Islet precursor cell (in vitro differentiated cells): ENCODE measurements at regions not wholly inside any gene's neighbourhood (a gene's known extent, or its start where the extent isn't known, plus 50 kb on each side); places are given as distances from the start of the nearest gene placed in this dataset.

Experiments used
- DNase-seq: peaks from one replicate; pipeline ENCODE4 v3.0.0-alpha.2; 2018

DNA sequence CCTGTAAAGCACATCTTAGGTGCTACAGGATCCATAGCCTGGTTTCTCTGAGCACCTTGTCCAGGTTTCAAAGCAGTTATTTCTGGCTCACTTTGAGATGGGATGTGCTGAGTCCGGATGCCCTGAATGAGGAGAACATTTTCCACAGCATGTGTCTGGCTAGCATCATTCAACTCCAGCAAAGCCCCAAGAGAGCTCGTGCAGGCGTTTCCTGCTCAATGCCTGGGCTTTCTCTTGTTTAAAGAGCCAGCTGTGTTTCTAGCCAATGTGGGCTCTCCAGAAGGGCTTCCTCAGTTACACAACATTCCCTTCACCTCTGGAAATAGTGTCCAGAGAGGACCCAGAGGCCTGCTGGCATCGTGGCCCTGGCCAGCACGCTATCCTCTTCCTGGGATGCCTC, 411.7 kb downstream of the DMAC1 start:
- no peak for DNase-seq

DNA sequence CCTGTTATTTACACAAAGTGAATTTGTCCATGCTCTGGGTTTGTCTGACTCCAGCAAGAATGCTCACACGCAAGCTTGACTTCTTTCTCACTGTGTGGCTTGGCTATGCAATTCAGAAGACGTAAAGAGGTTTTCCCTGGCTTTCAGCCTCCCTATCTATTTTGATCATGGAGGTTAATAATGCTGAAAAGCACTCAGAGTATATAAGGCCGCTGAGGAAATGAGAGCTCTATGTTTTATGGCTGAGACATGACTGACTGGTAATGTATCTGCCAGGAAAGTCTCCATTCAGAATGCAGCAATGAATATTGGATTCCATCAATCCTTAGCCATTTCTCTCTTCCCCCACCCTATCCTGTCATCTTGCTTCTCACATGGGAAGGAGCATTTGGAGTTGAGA, 417.3 kb downstream of the DMAC1 start:
- DNase-seq, result no peak

DNA sequence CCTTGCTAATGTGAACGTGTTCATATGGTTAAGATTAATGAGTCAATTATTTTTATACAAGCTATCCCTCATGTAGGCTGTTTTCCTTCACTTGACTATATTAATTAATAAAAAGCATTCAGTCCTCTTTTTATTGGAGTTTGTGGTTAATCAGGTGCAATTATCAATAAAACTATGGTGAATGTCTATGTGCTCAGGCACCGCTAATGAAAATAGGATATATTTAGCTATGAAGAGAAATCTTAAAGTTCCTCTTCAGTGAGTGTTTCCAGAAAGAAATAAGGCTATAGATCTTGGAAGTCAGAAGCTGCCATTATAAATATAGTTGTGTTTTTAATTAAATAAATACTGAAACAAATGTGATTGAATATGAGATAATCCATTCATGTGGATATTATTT, 422.1 kb downstream of the DMAC1 start:
- no peak for DNase-seq

DNA sequence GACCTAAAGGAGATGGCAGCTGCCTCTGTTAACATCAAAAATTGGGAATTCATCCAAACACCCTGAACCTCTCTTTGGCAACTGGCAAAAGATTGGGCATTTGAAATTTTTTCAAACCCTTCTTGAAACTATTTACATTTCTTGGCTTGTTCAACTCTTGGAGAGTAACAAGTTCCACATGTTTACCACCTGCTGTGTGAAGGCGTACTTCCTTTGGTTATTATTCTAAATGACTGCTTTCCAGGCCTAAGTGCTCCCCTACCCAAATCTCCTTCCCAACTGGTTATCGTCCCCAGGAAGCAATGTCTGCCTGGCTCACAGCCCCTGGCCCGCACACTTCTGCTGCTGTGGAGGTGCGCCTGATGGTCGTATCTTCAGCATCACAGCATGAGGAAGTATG, 422.7 kb downstream of the DMAC1 start:
- DNase-seq, result no peak

DNA sequence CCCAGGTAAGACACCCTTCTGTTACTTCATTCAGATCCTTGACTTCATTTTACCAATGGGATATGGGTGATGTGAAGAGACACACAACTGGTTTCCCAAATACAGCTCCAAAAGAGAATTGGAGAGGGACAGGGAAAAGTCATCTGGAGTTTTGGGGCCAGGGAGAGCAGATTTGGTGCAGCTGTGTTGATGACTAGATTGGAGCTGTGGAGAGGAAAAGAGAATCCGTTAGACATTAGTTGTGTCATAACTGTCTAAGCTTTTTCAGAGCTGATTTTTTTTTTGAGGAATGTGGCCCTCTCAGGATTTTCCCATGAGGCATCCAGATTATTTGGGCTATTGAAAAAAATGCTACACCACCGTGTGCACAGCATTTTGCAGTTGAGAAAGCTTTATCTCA, 423.4 kb downstream of the DMAC1 start:
- no peak for DNase-seq

DNA sequence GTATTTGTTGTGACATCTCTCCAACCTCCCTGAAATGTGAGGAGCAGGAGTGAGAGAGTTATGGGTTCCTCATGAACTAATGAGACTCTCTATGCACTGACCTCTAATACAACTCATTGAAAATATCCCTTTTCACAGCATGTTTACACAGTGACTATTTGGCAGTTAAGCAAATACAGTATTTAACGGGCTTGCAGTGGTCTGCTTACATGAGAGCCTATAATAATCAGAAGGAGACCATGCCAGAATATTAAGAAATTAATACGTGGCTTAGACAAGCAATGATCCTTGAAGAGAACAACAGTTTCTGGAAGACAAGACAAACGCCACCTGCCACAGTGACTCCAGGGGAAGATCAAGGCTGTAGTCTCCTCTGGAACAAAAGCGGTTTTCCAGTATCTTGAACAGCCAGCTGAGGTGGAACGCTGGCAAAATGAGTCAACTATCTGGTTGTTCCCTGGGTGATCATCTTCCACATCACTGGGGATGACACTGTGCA, 424.5 kb downstream of the DMAC1 start:
- no peak for DNase-seq

DNA sequence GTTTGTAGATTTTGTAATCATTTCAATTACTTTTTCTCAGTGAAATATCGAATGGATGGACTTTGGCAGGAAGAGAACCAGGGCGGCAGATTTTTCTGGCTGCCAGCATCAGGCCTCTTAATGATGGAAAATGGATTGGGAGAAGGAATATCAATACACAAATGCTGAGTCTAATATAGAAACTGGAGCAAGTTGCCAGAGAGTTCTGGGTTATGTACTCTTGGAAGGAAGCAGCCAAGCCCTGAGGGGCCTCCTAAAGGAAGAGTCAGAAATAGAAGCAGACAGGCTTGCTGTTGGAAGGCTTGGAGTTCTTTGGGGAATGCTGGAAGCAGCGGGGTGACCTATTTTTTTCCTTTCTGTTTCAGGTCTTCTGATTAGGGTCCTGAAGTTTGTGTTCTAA, 428.6 kb downstream of the DMAC1 start:
- DNase-seq, result no peak

DNA sequence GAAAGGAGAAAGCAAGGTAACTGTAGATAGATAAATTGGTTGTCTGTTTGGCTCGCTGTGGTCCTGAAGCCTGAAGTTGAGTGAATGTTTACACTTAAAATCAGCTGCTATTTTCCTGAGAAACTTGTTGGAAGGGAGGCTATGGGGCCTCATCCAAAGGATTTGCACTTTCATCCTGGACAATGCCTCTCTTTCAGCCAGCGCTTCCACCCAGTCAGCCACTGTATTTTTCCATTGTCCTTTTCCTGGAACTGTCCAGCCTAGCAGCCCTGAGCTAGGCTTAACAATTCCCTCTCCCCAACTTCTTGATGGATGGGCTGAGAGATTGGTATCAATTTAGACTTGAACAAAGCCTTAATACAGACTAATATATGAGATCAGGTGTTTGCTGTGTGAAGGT, 429.2 kb downstream of the DMAC1 start:
- no peak for DNase-seq

DNA sequence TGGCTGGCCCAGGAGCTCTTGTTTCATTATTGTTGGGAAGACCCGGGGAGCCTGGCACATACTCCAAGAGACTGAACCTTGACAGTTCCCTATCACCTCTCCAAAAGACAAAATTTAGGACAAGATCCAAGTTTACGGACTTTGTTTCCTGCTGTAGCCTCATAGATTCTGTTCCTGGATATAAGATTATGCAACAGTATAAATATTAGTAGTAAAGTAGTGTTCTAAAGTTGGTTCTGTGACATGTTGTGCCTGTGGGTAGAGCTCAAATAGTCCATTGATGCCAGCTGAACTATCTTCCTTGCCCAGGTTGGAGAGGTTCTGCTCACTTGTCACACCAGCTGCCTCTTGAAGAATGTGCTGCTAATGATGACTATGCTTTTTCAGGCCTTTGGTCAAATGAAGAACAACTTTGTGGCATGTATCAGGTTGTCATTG, 430.2 kb downstream of the DMAC1 start:
- DNase-seq, result no peak

DNA sequence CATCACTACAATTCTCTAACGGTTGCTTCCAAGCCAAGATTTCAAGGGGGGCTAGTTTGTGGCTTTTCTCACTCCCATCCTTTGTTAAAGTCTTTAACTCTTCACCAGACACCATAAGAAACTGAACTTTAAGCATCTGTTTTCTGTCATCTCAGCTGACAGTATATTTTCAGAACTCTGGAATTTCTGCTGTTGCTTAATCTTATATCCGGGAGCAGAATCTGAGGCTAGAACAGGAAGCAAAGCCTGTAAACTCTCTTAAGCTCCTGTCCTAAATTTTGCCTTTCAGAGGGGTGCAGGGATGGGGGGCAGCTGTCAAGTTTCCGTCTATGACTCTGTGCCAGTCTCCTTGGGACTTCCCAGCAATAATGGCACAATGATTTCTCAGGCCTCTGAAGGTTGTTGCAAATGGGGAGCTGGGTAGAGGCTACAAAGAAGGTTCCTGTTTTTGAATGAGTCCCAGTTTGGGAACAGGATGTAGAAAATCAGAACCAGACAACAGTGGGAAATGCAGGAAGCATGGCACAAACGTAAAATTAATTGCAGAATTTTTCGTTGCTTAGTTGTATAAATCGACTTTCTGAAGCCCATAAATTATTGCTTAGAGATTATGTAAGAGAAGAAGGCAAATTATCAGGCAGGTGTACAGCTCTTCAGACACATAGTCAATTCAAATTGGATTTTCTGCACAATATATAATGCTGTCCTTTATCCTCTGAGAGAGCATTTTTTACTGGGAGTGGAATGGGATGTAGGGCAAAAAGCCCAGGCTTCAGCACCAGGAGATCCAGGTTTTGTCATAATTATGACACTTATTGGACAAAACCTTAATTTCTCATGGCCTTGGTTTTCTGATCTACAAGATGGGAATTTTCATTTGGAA, 430.9 kb downstream of the DMAC1 start:
- no peak for DNase-seq

DNA sequence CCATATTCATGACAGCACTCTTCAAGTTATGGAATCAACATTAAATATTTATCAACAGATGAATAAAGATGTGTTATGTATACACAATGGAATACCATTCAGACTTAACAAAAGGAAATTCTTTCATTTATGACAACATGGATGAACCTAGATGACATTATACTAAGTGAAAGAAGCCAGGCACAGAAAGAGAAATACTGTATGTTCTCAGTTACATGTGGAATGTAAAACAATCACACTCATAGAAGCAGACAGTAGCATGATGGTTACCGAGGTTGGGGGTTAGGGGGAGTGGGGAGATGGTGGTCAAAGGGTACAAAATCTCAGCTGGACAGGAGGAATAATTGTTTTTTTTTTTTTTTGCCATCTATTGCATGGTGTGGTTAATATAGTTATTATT, 431.9 kb downstream of the DMAC1 start:
- DNase-seq, result no peak

DNA sequence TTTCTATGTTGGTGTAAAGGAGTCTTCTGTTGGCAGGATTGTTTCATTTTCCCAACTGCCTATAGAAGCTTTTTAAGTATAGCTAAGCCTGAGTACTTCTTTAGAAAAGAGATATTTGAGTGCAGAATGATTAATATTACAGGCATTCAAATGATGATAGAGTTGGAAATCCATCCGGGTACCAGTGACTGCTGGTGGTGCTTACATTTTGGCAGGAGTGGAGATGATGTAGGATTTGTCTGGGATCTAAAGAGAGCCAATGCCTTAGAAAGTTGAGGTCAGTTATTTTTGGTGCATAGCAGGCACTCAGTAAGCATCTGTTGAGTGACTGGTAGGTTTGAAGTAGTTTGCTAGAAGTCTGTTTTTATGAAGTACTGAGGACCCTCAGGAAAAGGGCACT, 433.5 kb downstream of the DMAC1 start:
- DNase-seq, result no peak

DNA sequence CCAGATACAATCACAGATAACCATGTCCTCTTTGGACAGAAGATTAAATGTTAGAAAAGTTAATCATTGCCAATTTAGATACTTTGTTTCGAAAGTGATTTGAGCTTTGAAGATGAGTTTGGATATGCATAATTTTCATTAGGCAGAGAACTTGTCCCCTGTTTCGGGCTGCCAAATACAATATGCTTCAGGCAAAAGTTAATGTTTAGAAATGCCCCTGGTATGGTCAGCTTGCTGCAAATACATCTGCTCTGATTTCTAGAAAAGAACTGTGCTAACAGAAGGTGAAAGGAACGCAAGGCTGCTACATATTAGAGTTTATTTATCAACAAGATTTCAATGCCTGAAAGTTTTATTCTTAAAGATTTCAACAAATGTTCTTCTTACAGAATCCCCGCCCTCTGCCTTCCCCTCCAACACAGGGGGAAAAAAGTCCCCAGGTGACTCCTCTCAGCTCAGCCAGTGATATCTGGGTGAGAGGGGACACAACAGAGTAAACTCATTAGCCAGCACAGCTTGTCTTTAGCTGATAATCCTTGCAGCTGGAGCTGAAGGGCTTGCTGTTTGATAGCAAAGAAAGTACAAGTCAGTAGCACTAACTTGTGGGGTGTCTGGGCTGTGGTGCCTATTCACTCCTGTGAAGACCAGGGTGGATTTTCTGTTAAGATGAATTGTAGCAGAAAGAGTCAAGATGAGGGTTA, 435.7 kb downstream of the DMAC1 start:
- DNase-seq, result no peak

DNA sequence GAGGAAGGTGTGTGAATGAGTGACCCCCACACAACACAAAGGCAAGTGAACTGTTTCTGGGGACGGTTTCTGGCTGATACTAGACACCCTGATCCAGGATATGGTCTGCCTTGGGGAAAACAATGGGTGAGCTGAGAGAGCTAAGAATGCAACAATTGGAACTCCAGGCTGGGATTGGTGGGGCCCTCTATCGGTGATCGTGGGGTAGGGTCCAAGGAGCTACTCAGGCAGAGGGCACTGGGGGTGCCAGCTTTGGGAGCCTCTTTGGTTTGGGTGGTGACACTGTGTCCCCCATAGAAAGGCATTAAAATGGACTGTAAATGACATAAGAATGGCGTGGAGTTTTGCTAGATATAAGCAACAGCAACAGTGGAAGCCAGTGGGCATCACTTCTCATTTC, 439.1 kb downstream of the DMAC1 start:
- DNase-seq, result no peak

DNA sequence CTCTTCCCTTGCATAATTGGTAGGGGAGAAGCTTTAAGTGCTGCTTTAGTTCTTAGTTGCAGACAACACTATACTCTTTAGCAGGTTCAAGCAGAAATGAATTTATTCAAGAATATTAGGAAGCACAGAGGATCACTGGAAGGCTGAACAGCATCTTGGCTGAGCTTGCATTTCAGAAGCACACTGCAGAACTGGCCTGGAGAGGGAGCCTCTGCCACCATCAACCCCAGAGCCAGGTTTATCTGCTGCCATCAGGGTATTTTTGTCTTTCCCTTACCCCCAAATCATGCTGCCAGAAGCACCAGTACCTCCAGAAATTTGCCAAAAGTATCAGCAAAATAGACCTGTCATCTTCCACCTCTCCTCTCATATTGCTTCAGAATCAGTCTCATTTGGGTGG, 440.7 kb downstream of the DMAC1 start:
- no peak for DNase-seq

DNA sequence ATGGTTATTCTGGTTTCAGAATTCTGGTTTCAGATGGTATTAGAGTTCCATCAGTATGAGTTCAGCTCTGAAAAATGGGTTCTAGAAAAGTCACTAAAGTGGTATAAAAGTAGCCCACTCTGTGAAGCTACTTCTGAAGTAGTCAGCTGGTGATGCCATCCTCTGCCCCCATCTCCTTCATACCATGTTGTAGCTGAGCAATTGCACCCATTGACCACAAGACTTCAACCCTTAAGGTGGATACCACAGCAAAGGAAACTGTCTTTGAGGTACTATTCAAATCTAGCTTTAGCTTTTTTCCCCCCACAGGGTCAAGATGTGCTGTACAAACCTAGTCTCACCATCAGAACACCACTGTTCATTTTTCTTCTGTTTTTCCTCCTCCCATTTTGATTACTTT, 444.9 kb downstream of the DMAC1 start:
- DNase-seq, result no peak

DNA sequence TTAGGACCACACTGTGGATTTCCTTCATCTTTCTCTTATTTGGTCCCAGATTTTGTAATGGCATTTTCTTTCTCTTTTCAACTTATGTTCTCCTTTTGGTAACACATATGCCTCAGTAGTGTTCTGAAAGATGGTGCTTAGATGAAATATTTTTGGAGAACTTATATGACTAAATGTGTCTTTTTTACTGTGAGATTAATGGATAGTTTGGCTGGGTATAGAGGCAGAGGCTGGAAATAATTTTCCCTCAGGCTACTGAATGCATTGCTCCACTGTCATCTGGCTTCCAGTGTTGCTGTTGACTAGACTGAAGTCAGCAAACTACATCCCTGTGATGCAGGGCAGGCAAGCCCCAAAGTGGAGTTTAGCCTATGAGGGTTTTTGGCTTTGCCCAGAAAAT, 450.9 kb downstream of the DMAC1 start:
- DNase-seq, result no peak

DNA sequence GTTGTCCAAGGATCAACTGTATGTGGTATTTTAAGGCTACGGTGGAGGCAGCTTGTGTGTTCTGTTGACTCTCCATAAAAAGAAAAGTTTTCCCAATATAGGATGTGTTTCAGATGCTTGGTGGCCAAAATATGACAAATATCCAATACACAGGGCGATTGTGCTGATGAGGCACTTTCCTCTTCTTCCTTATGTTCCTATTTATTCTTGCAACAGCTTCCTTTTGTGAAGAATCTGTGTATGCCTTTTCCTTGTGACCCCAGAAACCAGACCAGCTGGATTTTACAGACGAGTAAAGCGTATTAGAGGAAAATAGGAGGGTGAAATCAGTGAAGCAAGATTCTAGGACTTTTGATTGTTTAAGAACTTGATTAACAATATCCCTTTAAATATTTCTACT, 452.0 kb downstream of the DMAC1 start:
- DNase-seq, result no peak

DNA sequence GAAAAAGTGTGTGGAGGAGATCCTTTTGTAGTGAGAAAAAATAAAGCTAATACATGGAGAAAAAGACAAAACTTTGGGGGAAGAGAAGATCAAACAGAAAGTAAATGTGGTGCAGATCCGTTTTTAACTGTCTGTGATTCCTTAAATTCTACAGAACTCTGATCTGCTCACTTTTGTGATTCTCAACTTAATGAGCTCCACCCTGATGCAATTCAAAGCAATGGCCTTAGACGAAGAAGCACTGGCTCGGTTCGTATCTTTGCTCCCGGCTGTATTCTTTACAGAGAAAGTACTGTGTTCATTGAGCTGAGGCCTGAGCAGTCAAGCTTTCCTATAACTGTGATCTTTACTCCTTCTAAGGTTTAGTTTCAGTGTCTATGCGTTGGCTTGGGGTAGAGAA, 453.4 kb downstream of the DMAC1 start:
- no peak for DNase-seq

DNA sequence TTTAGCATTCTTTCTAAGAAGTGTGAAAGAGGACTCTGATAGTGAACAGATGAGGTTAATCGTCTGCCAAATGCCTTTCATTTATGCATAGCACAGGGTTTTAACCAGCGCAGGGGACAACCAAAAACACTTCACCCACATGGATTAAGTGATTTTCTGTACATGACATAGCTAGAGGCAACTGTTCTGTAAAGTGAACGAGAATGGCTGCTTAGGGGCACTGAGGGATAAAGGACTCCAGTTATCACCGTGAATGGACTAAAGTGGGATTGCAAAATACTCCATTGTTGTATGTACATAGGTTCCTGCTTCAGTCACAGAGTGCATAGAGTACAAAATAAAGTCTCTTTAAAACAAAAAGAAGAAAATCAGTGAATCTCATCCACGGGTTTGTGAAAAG, 456.8 kb downstream of the DMAC1 start:
- DNase-seq, result no peak

DNA sequence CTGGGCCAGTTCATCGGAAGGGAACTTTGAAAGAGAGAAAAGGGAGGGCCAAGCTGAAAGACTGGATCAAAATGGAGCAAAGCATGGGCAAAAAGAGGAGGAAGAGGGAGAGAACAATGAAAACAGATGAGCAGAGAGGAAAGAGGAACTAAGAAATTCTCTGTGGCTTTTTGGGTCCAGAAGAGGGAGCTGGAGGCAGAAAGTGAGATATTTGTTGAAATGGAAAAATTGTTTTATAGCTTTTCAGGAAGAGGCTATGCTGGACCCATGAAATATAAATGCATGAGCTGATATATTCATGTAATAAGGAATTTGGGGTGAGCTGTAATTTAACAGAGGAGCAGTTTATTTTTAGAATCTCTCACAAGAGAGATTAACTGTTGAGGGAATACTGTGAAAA, 457.3 kb downstream of the DMAC1 start:
- DNase-seq, result no peak

DNA sequence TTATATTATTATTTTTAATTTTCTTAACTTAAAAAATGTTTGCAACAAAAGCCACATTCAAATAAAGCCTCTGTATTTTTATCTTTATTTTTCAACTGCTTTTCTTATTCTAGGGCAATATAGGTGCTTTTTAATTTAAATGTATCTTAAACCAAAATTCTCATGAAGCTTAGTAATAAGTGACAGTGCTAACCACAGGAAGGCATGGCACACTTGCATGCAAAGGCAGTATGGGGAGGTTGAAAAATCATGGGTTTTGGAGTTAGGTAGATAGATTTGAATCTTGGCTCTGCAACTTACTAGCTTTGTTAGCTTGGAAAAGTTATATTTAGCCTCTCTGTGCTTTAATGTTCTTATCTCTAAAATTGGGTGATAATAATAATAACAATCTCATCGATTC, 458.0 kb downstream of the DMAC1 start:
- no peak for DNase-seq

DNA sequence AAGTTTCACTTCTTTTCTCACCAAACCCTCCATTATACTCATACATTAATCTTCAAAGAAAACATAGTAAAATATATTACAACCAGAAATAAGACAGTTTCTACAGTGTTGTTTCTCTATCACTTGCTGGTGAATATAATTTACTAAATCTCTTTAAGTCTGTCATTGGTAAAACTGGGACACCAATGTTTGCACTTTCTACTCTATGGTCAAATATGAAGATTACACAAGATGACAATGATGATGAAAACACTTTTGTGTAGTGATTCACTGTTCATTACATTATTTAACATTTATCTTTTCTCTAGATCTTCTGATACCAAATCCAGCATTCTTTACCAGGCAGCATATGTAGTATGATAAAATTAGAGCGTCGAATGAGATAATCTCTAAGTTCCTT, 459.1 kb downstream of the DMAC1 start:
- DNase-seq, result no peak

DNA sequence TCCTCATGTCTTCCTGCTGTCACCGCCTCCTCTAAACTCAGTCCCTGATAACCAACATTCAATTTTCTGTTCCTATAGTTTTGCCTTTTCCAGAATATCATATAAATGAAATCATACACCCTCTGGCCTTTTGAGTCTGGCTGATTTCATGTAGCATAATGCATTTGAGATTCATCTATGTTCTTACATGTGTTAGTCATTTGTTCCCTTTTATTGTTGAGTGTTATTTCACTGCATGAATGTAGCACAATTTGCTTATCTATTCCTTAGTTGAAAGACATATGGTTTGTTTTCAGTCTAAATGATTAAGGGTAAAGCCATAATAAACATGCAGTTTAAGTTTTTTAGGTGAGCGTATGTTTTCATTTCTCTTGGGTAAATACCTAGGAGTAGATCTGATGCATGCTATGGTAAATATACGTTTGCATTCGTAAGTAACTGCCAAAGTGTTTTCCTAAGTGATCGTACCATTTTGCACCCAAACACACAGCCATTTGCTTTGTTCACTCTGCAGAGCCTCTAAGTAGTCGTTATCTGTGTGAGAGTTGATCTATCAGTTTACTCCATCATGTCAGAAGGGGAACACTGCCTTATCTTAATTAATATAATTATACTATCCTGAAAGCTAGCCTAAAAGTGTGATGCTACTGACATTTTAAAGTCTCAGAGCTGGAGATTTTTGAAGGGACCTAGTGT, 460.8 kb downstream of the DMAC1 start:
- DNase-seq, result no peak
